ENCODE measurements at regions not wholly inside any gene's neighbourhood (a gene's known extent, or its start where the extent isn't known, plus 50 kb on each side); places are given as distances from the start of the nearest gene placed in this dataset.
"Not testable (repeated sequence)": the region's sequence is repeated elsewhere in the genome, so short reads cannot be mapped to it uniquely, and the experiment has no call there.

DNA sequence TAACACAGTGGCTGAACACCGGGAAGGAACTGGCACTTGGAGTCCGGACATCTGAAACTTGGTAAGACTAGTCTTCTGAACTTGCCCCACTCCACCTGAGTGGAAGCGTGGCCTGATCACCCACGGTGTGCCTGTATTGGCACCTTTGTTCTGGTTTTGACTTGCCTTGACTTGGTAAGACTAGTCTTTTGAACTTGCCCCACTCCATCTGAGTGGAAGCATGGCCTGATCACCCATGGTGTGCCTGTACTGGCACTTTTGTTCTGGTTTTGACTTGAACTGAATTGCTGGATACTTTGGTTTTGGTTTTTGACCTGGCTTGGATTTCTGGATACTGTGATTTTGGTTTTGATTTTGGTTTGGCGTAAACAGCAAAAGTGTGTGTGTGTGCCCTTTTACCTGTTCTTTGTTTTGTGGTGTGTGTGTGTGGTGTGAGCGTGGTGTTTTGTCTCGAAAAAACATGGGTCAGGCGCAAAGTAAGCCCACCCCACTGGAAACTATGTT lies 84.1 kb upstream of the ADGRA3 start:
- H3K36me3 ChIP-seq (ENCODE audit: control insufficient read depth, insufficient read depth, low read length, severe bottlenecking); H3K4me3 ChIP-seq (ENCODE audit: low read length); DNase-seq (ENCODE audit: low read depth); H3K9me3 ChIP-seq (ENCODE audit: control insufficient read depth, low read length); H3K9ac ChIP-seq (ENCODE audit: low read length); H3K27me3 ChIP-seq (replicated peaks; ENCODE audit: control insufficient read depth, insufficient read depth, low read length); H3K4me1 ChIP-seq (ENCODE audit: control insufficient read depth, insufficient read depth, low read length): not testable (repeated sequence)

- not testable (repeated sequence) for H3K4me1 ChIP-seq (ENCODE audit: control insufficient read depth, insufficient read depth, low read length); H3K9ac ChIP-seq (ENCODE audit: low read length); DNase-seq (ENCODE audit: low read depth); H3K4me3 ChIP-seq (ENCODE audit: low read length); H3K27me3 ChIP-seq (replicated peaks; ENCODE audit: control insufficient read depth, insufficient read depth, low read length); H3K36me3 ChIP-seq (ENCODE audit: control insufficient read depth, insufficient read depth, low read length, severe bottlenecking); H3K9me3 ChIP-seq (ENCODE audit: control insufficient read depth, low read length)
Observed at GRCh38 chr4:22601638-22602037, 85.8 kb upstream of the ADGRA3 start.

- no peaks in the 10 kb centered on the region for H3K4me1 ChIP-seq (ENCODE audit: control insufficient read depth, insufficient read depth, low read length)
- H3K27me3 ChIP-seq (replicated peaks; ENCODE audit: control insufficient read depth, insufficient read depth, low read length): no peaks in the 10 kb centered on the region
- no peak overlapping the region for H3K9ac ChIP-seq (ENCODE audit: low read length)
- DNase-seq (ENCODE audit: low read depth): peak; percentile 30
- H3K36me3 ChIP-seq (ENCODE audit: control insufficient read depth, insufficient read depth, low read length, severe bottlenecking): no peaks in the 10 kb centered on the region
- H3K4me3 ChIP-seq (ENCODE audit: low read length): no peak overlapping the region
- H3K9me3 ChIP-seq (ENCODE audit: control insufficient read depth, low read length): no peaks in the 10 kb centered on the region
Observed at GRCh38 chr4:22607382-22607781, 85.4 kb upstream of the GBA3 start.

DNA sequence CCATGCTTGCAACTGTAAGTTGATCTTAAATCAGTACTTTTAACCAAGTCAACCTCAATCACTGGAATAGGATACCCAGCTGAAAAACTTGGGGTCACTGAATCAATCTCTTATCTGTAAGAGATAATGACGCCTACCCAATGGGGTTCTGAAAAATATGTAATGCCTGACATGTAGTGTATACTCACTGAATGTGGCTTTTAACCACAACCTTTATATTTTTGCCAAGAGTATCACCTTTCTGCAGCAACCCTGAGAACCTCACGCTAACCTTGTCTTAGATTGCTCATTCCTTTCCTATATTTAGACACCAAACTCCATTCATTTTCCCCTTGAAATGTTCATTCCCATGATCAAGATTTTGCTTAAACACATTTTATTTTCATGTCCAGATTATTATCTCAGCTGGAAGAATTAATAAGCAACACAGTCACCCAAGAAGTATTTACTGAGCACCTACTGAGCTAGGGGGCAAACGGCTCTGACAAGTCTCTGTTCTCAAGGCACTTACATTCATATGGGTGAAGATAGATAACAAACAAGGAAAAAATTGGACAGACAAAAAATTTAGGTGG lies 82.7 kb upstream of the GBA3 start:
- H3K4me3 ChIP-seq (ENCODE audit: low read length); DNase-seq (ENCODE audit: low read depth); H3K9ac ChIP-seq (ENCODE audit: low read length); H3K4me1 ChIP-seq (ENCODE audit: control insufficient read depth, insufficient read depth, low read length); H3K27me3 ChIP-seq (replicated peaks; ENCODE audit: control insufficient read depth, insufficient read depth, low read length); H3K9me3 ChIP-seq (ENCODE audit: control insufficient read depth, low read length); H3K36me3 ChIP-seq (ENCODE audit: control insufficient read depth, insufficient read depth, low read length, severe bottlenecking): not testable (repeated sequence)

DNA sequence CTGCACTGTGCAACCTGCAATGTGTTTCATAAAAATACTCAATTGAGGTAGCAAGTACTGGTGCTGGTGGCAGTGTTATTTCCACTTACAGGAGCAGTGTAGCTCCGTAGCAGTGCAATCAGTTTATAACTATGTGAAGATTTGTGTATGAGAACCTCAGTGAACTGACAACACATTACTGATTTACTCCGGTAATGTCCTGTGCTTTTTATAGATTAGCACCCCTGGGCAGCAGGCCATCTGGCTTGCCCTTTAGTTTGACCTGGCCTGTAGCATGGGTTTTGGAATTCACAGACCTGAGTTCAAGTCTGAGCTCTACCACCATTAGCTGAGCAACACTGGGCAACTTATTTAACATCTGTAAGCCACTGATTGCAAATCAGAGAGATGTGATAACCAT lies 78.6 kb upstream of the GBA3 start:
- no peak for DNase-seq (ENCODE audit: low read depth)
- no peaks in the 10 kb centered on the region for H3K36me3 ChIP-seq (ENCODE audit: control insufficient read depth, insufficient read depth, low read length, severe bottlenecking)
- no peak overlapping the region for H3K4me3 ChIP-seq (ENCODE audit: low read length)
- no peaks in the 10 kb centered on the region for H3K4me1 ChIP-seq (ENCODE audit: control insufficient read depth, insufficient read depth, low read length)
- no peaks in the 10 kb centered on the region for H3K9me3 ChIP-seq (ENCODE audit: control insufficient read depth, low read length)
- no peaks in the 10 kb centered on the region for H3K27me3 ChIP-seq (replicated peaks; ENCODE audit: control insufficient read depth, insufficient read depth, low read length)
- H3K9ac ChIP-seq (ENCODE audit: low read length): no peak overlapping the region

GRCh38 chr4:22616516-22616915 lies 76.2 kb upstream of the GBA3 start:
- no peak for DNase-seq (ENCODE audit: low read depth)
- Histone ChIP-seq H3K36me3 (ENCODE audit: control insufficient read depth, insufficient read depth, low read length, severe bottlenecking) (no peaks in the 10 kb centered on the region), H3K27me3 (replicated peaks; ENCODE audit: control insufficient read depth, insufficient read depth, low read length) (peaks cover 3% of the 10 kb centered on the region), H3K4me3 (ENCODE audit: low read length) (no peak overlapping the region), H3K9me3 (ENCODE audit: control insufficient read depth, low read length) (no peaks in the 10 kb centered on the region), H3K9ac (ENCODE audit: low read length) (no peak overlapping the region), H3K4me1 (ENCODE audit: control insufficient read depth, insufficient read depth, low read length) (no peaks in the 10 kb centered on the region)

GRCh38 chr4:22620144-22620543 lies 72.6 kb upstream of the GBA3 start:
- not testable (repeated sequence) for H3K9me3 ChIP-seq (ENCODE audit: control insufficient read depth, low read length); H3K9ac ChIP-seq (ENCODE audit: low read length); H3K27me3 ChIP-seq (replicated peaks; ENCODE audit: control insufficient read depth, insufficient read depth, low read length); H3K4me3 ChIP-seq (ENCODE audit: low read length); H3K36me3 ChIP-seq (ENCODE audit: control insufficient read depth, insufficient read depth, low read length, severe bottlenecking); DNase-seq (ENCODE audit: low read depth); H3K4me1 ChIP-seq (ENCODE audit: control insufficient read depth, insufficient read depth, low read length)

- not testable (repeated sequence) for H3K36me3 ChIP-seq (ENCODE audit: control insufficient read depth, insufficient read depth, low read length, severe bottlenecking); H3K9me3 ChIP-seq (ENCODE audit: control insufficient read depth, low read length); DNase-seq (ENCODE audit: low read depth); H3K27me3 ChIP-seq (replicated peaks; ENCODE audit: control insufficient read depth, insufficient read depth, low read length); H3K4me3 ChIP-seq (ENCODE audit: low read length); H3K9ac ChIP-seq (ENCODE audit: low read length)
- peaks cover 12% of the 10 kb centered on the region for H3K4me1 ChIP-seq (ENCODE audit: control insufficient read depth, insufficient read depth, low read length)
Observed at GRCh38 chr4:22621970-22622369, 70.8 kb upstream of the GBA3 start.

GRCh38 chr4:22624002-22624401 lies 68.7 kb upstream of the GBA3 start:
- not testable (repeated sequence) for H3K4me3 ChIP-seq (ENCODE audit: low read length); H3K9ac ChIP-seq (ENCODE audit: low read length)
- H3K4me1 ChIP-seq (ENCODE audit: control insufficient read depth, insufficient read depth, low read length): peaks cover 12% of the 10 kb centered on the region

DNA sequence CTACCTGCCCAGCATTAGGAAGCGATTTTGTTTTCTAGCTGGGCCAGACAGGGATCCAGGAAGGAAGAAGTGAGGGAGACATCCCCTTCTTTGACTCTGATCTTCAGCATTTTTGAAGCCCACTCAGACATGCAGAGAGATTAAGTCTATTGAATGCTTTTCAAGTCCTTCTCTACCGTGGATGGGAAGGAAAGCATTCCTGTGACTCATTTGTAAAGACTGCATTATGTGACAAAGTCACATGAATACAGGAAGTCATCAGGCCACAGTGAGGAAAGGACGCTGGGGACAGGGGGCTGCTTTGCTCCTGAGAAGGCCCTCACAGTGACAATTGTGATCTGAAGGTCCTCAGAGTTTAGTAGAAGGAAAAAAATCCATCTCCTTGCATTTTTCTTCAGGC lies 67.4 kb upstream of the GBA3 start:
- no peak for DNase-seq (ENCODE audit: low read depth)
- H3K36me3 ChIP-seq (ENCODE audit: control insufficient read depth, insufficient read depth, low read length, severe bottlenecking): no peaks in the 10 kb centered on the region
- H3K9me3 ChIP-seq (ENCODE audit: control insufficient read depth, low read length): no peaks in the 10 kb centered on the region
- peak overlapping the region; percentile 26 for H3K4me3 ChIP-seq (ENCODE audit: low read length)
- H3K27me3 ChIP-seq (replicated peaks; ENCODE audit: control insufficient read depth, insufficient read depth, low read length): no peaks in the 10 kb centered on the region
- no peak overlapping the region for H3K9ac ChIP-seq (ENCODE audit: low read length)
- H3K4me1 ChIP-seq (ENCODE audit: control insufficient read depth, insufficient read depth, low read length): peaks cover 12% of the 10 kb centered on the region

More at GRCh38 chr4:22624002-22624401, 68.7 kb upstream of the GBA3 start:
- not testable (repeated sequence) for H3K9me3 ChIP-seq (ENCODE audit: control insufficient read depth, low read length); H3K27me3 ChIP-seq (replicated peaks; ENCODE audit: control insufficient read depth, insufficient read depth, low read length); H3K36me3 ChIP-seq (ENCODE audit: control insufficient read depth, insufficient read depth, low read length, severe bottlenecking); DNase-seq (ENCODE audit: low read depth)

GRCh38 chr4:22627851-22628250 lies 64.9 kb upstream of the GBA3 start:
- H3K9me3 ChIP-seq (ENCODE audit: control insufficient read depth, low read length); H3K27me3 ChIP-seq (replicated peaks; ENCODE audit: control insufficient read depth, insufficient read depth, low read length); DNase-seq (ENCODE audit: low read depth); H3K36me3 ChIP-seq (ENCODE audit: control insufficient read depth, insufficient read depth, low read length, severe bottlenecking); H3K9ac ChIP-seq (ENCODE audit: low read length); H3K4me3 ChIP-seq (ENCODE audit: low read length): not testable (repeated sequence)
- peaks cover 12% of the 10 kb centered on the region for H3K4me1 ChIP-seq (ENCODE audit: control insufficient read depth, insufficient read depth, low read length)

Measured in adipocyte (in vitro differentiated cells).